H9 (cell line): ENCODE measurements at regions not wholly inside any gene's neighbourhood (a gene's known extent, or its start where the extent isn't known, plus 50 kb on each side); places are given as distances from the start of the nearest gene placed in this dataset.

Experiments
- DNase-seq: peaks from one replicate; pipeline ENCODE4 v3.0.0-alpha.2; 2017
- H2AFZ ChIP-seq: one replicate; pipeline ENCODE4 v1.6.1; 2013; ENCODE audit warnings: mild to moderate bottlenecking, low read length, control low read depth, moderate library complexity
- H2AK5ac ChIP-seq: 2 replicates; pipeline ENCODE4 v1.6.1; 2013; ENCODE audit warnings: low read length, control low read depth, mixed read lengths; ENCODE audit not compliant: insufficient read length
- H2BK120ac ChIP-seq: one replicate; pipeline ENCODE4 v1.6.1; 2013; ENCODE audit warnings: low read depth, mild to moderate bottlenecking, low read length, control low read depth, inconsistent platforms; ENCODE audit not compliant: poor library complexity, severe bottlenecking
- H2BK12ac ChIP-seq: 2 replicates; pipeline ENCODE4 v1.6.1; 2013; ENCODE audit warnings: low read length, control low read depth, mixed read lengths, low read depth; ENCODE audit not compliant: insufficient read length
- H2BK15ac ChIP-seq: 2 replicates; pipeline ENCODE4 v1.6.1; 2013; ENCODE audit warnings: low read depth, low read length, control low read depth
- H2BK20ac ChIP-seq: one replicate; pipeline ENCODE4 v1.6.1; 2013; ENCODE audit warnings: low read depth, mild to moderate bottlenecking, low read length, control low read depth, inconsistent platforms; ENCODE audit not compliant: poor library complexity, severe bottlenecking
- H2BK5ac ChIP-seq: 2 replicates; pipeline ENCODE4 v1.6.1; 2013; ENCODE audit warnings: low read length, control low read depth, mixed read lengths; ENCODE audit not compliant: insufficient read length
- H3K14ac ChIP-seq: 2 replicates; pipeline ENCODE4 v1.6.1; 2013; ENCODE audit warnings: low read length, control low read depth; ENCODE audit not compliant: insufficient read depth
- H3K18ac ChIP-seq: 2 replicates; pipeline ENCODE4 v1.6.1; 2013; ENCODE audit warnings: low read depth, mild to moderate bottlenecking, mixed read lengths, low read length, control low read depth; ENCODE audit not compliant: insufficient read length
- H3K23ac ChIP-seq: 2 replicates; pipeline ENCODE4 v1.6.1; 2013; ENCODE audit warnings: low read length, control low read depth, mixed read lengths, low read depth; ENCODE audit not compliant: insufficient read length
- H3K23me2 ChIP-seq: 2 replicates; pipeline ENCODE4 v1.6.1; 2013; ENCODE audit warnings: low read depth, mild to moderate bottlenecking, mixed read lengths, low read length, control low read depth; ENCODE audit not compliant: insufficient read length, poor library complexity, severe bottlenecking
- H3K27ac ChIP-seq: 2 replicates; pipeline ENCODE4 v1.5.1; 2013; ENCODE audit warnings: low read length, control low read depth, mixed read lengths, low read depth; ENCODE audit not compliant: insufficient read length
- H3K27me3 ChIP-seq: 2 replicates; pipeline ENCODE4 v1.6.1; 2013; ENCODE audit warnings: low read length, control low read depth, inconsistent platforms; ENCODE audit not compliant: insufficient read depth
- H3K4ac ChIP-seq: 2 replicates; pipeline ENCODE4 v1.6.1; 2013; ENCODE audit warnings: low read depth, mild to moderate bottlenecking, control low read depth, inconsistent platforms, low read length, moderate library complexity
- H3K4me1 ChIP-seq: 2 replicates; pipeline ENCODE4 v1.6.1; 2013; ENCODE audit warnings: low read length, control low read depth, inconsistent platforms; ENCODE audit not compliant: insufficient read depth
- H3K4me2 ChIP-seq: 2 replicates; pipeline ENCODE4 v1.6.1; 2013; ENCODE audit warnings: low read length, control low read depth, mixed read lengths; ENCODE audit not compliant: insufficient read length, insufficient read depth
- H3K56ac ChIP-seq: 2 replicates; pipeline ENCODE4 v1.6.1; 2013; ENCODE audit warnings: low read depth, mild to moderate bottlenecking, mixed read lengths, low read length, control low read depth; ENCODE audit not compliant: insufficient read length
- H3K79me1 ChIP-seq: 2 replicates; pipeline ENCODE4 v1.6.1; 2013; ENCODE audit warnings: low read depth, mild to moderate bottlenecking, moderate library complexity, low read length, control low read depth, inconsistent platforms; ENCODE audit not compliant: insufficient read depth, poor library complexity, severe bottlenecking
- H3K79me2 ChIP-seq: 2 replicates; pipeline ENCODE4 v1.6.1; 2013; ENCODE audit warnings: low read length, control low read depth, inconsistent platforms; ENCODE audit not compliant: insufficient read depth
- H3K9ac ChIP-seq: 2 replicates; pipeline ENCODE4 v1.6.1; 2013; ENCODE audit warnings: low read length, control low read depth, mixed read lengths; ENCODE audit not compliant: insufficient read length; ENCODE audit errors: extremely low read depth
- H3K9me3 ChIP-seq: one replicate; pipeline ENCODE4 v1.6.1; 2013; ENCODE audit warnings: low read depth, low read length, inconsistent platforms; ENCODE audit not compliant: control insufficient read depth
- H3T11ph ChIP-seq: one replicate; pipeline ENCODE4 v1.6.1; 2013; ENCODE audit warnings: mild to moderate bottlenecking, low read length, control low read depth, inconsistent platforms
- H4K20me1 ChIP-seq: one replicate; pipeline ENCODE4 v1.6.1; 2013; ENCODE audit not compliant: control insufficient read depth, insufficient read length, insufficient read depth
- H4K5ac ChIP-seq: 2 replicates; pipeline ENCODE4 v1.6.1; 2013; ENCODE audit warnings: low read depth, mild to moderate bottlenecking, mixed read lengths, low read length, control low read depth; ENCODE audit not compliant: insufficient read length
- H4K8ac ChIP-seq: replicated peaks from 2 replicates; pipeline ENCODE4 v1.6.1; 2013; ENCODE audit warnings: low read length, control low read depth, mixed read lengths, low read depth; ENCODE audit not compliant: insufficient read length
- H4K91ac ChIP-seq: 2 replicates; pipeline ENCODE4 v1.6.1; 2013; ENCODE audit warnings: low read depth, mild to moderate bottlenecking, moderate library complexity, mixed read lengths, low read length, control low read depth; ENCODE audit not compliant: insufficient read length
- H3K27ac Mint-ChIP-seq, 3 experiments: 2 replicates in 2 of 3; 3 replicates in 1 of 3; pipeline ENCODE4 v1.8.0; 2020 to 2021; ENCODE audit warnings: mixed read lengths in 3 of 3, mild to moderate bottlenecking in 1 of 3, moderate library complexity in 1 of 3
- H3K27me3 Mint-ChIP-seq: 2 replicates; pipeline ENCODE4 v1.8.0; 2021; ENCODE audit warnings: low read depth, mild to moderate bottlenecking, moderate library complexity, mixed read lengths
- H3K36me3 Mint-ChIP-seq, 3 experiments: 2 replicates in 2 of 3; 3 replicates in 1 of 3; pipeline ENCODE4 v1.8.0; 2020 to 2021; ENCODE audit warnings: low read depth in 3 of 3, mixed read lengths in 3 of 3; ENCODE audit not compliant: insufficient read depth in 1 of 3
- H3K4me1 Mint-ChIP-seq, 2 experiments: 2 replicates each; pipeline ENCODE4 v1.8.0; 2020; ENCODE audit warnings: mixed read lengths in 2 of 2
- H3K4me3 Mint-ChIP-seq, 2 experiments: 2 replicates in 1 of 2; 3 replicates in 1 of 2; pipeline ENCODE4 v1.8.0; 2020 to 2021; ENCODE audit warnings: mild to moderate bottlenecking in 2 of 2, mixed read lengths in 2 of 2, moderate library complexity in 1 of 2
- H3K9me3 Mint-ChIP-seq, 2 experiments: 2 replicates in 1 of 2; 3 replicates in 1 of 2; pipeline ENCODE4 v1.8.0; 2020; ENCODE audit warnings: mild to moderate bottlenecking in 2 of 2, mixed read lengths in 2 of 2, moderate library complexity in 1 of 2
- CTCF ChIP-seq: fragments of 200-600 bp; sonication (generic); conservative IDR thresholded peaks from 3 replicates; pipeline ENCODE4 v1.8.0; 2021; ENCODE audit warnings: antibody characterized with exemption, mild to moderate bottlenecking
- WGBS: extraction: QIAGEN DNeasy Blood & Tissue Kit; methylation state at CpG from one replicate; pipeline ENCODE4 v1.1.7; 2013; ENCODE audit warnings: missing lambda C conversion rate, low lambda C conversion rate, mixed read lengths; ENCODE audit not compliant: insufficient read length; ENCODE audit errors: extremely low coverage; 5-methylcytosine and 5-hydroxymethylcytosine counted together

- no peak overlapping the region for H3K9ac ChIP-seq
- no peak overlapping the region for H2AFZ ChIP-seq
- H4K91ac ChIP-seq = no peak overlapping the region
- no peak overlapping the region for H2BK120ac ChIP-seq
- H3K56ac ChIP-seq = no peak overlapping the region
- no peak overlapping the region for H2BK20ac ChIP-seq
- TF ChIP-seq CTCF = no peak
- H3K18ac ChIP-seq = no peak overlapping the region
- H4K5ac ChIP-seq = no peak overlapping the region
- no peaks in the 10 kb centered on the region for H3K23me2 ChIP-seq
- no peak overlapping the region for H3K23ac ChIP-seq
- H3K4me1 Mint-ChIP-seq = peaks cover 3 to 12% of the 10 kb centered on the region in 2 experiments
- no peaks in the 10 kb centered on the region for H3K36me3 Mint-ChIP-seq
- H3K27ac Mint-ChIP-seq = no peak overlapping the region
- H3K4ac ChIP-seq = no peak overlapping the region
- H2BK5ac ChIP-seq = no peak overlapping the region
- no peaks in the 10 kb centered on the region for H3K4me1 ChIP-seq
- no peaks in the 10 kb centered on the region for H3K27me3 ChIP-seq
- no peak overlapping the region for H4K8ac ChIP-seq
- no peak overlapping the region for H3K14ac ChIP-seq
- H3K4me2 ChIP-seq = no peak overlapping the region
- no peak overlapping the region for H2BK15ac ChIP-seq
- no CpG with 5 or more reads among the region's 2 CpGs for WGBS
- no peak overlapping the region for H3K27ac ChIP-seq
- H4K20me1 ChIP-seq = no peaks in the 10 kb centered on the region
- H3K79me1 ChIP-seq = no peaks in the 10 kb centered on the region
- H3K9me3 Mint-ChIP-seq = no peaks in the 10 kb centered on the region
- H2AK5ac ChIP-seq = no peak overlapping the region
- no peak overlapping the region for H2BK12ac ChIP-seq
- H3K9me3 ChIP-seq = no peaks in the 10 kb centered on the region
- H3T11ph ChIP-seq = no peak overlapping the region
- H3K4me3 Mint-ChIP-seq = no peak overlapping the region
- no peaks in the 10 kb centered on the region for H3K27me3 Mint-ChIP-seq
- DNase-seq = no peak
- H3K79me2 ChIP-seq = no peaks in the 10 kb centered on the region
Observed at GRCh38 chr14:83331513-83331912, 1797.9 kb upstream of the SEL1L start.
